HEK293 (cell line): ENCODE measurements at regions not wholly inside any gene's neighbourhood (a gene's known extent, or its start where the extent isn't known, plus 50 kb on each side); places are given as distances from the start of the nearest gene placed in this dataset.
"Not testable (repeated sequence)": the region's sequence is repeated elsewhere in the genome, so short reads cannot be mapped to it uniquely, and the experiment has no call there.

Experiments
- CTCF ChIA-PET: fragments of 350-600 bp; formaldehyde crosslinking; extraction: SDS; loops from one replicate; lab custom pipeline; 2021; ENCODE audit warnings: antibody characterized with exemption; lab: Yijun Ruan, JAX
- POLR2A ChIA-PET: fragments of 300-600 bp; formaldehyde crosslinking; extraction: SDS; loops from one replicate; lab custom pipeline; 2020; ENCODE audit warnings: antibody characterized with exemption, inconsistent platforms; lab: Yijun Ruan, JAX
- H3K27ac ChIP-seq: fragments of 200-500 bp; sonication (Bioruptor generic); 2 replicates; pipeline ENCODE4 v1.5.1; 2014; ENCODE audit warnings: low read depth, low read length, control low read depth, inconsistent platforms; ENCODE audit errors: extremely low read depth
- H3K36me3 ChIP-seq, 2 experiments: fragments of 200-500 bp in 1 of 2; sonication (Bioruptor generic) in 1 of 2; 1 replicate in 1 of 2; 2 replicates in 1 of 2; pipeline ENCODE4 v1.5.1; 2014 to 2017; ENCODE audit warnings: inconsistent platforms in 2 of 2, low read length in 2 of 2; ENCODE audit not compliant: control insufficient read depth in 2 of 2, insufficient read depth in 1 of 2
- H3K4me1 ChIP-seq: fragments of 200-500 bp; sonication (Bioruptor generic); 2 replicates; pipeline ENCODE4 v1.5.1; 2014; ENCODE audit warnings: mild to moderate bottlenecking, low read length, inconsistent platforms; ENCODE audit not compliant: control insufficient read depth, insufficient read depth
- H3K4me3 ChIP-seq: 2 replicates; pipeline ENCODE4 v1.5.1; 2011; ENCODE audit warnings: low read depth, mild to moderate bottlenecking, control low read depth, low read length, moderate library complexity
- H3K9me3 ChIP-seq: fragments of 200-500 bp; sonication (Bioruptor generic); 2 replicates; pipeline ENCODE4 v1.5.1; 2014; ENCODE audit warnings: low read depth, low read length, inconsistent platforms; ENCODE audit not compliant: control insufficient read depth, insufficient read depth
- ATF2 ChIP-seq: fragments of 450-650 bp; formaldehyde crosslinking; IDR thresholded peaks from 2 replicates; pipeline ENCODE4 v1.5.1; 2016; ENCODE audit warnings: missing biosample characterization, missing genetic modification characterization, low read depth
- BCL11A ChIP-seq: fragments of 450-650 bp; formaldehyde crosslinking; IDR thresholded peaks from 2 replicates; pipeline ENCODE4 v1.5.1; 2016; ENCODE audit warnings: low read depth, missing biosample characterization, missing genetic modification characterization
- GLI4 ChIP-seq: fragments of 450-650 bp; formaldehyde crosslinking; IDR thresholded peaks from 2 replicates; pipeline ENCODE4 v1.5.1; 2016; ENCODE audit warnings: missing biosample characterization, missing genetic modification characterization
- REPIN1 ChIP-seq: fragments of 450-650 bp; formaldehyde crosslinking; IDR thresholded peaks from 2 replicates; pipeline ENCODE4 v1.5.1; 2017; ENCODE audit warnings: missing biosample characterization, missing genetic modification characterization, low read depth
- SP3 ChIP-seq: fragments of 450-650 bp; formaldehyde crosslinking; IDR thresholded peaks from 2 replicates; pipeline ENCODE4 v1.5.1; 2016; ENCODE audit warnings: missing biosample characterization, missing genetic modification characterization
- SP7 ChIP-seq: fragments of 450-650 bp; formaldehyde crosslinking; IDR thresholded peaks from 2 replicates; pipeline ENCODE4 v1.5.1; 2016; ENCODE audit warnings: missing biosample characterization, missing genetic modification characterization
- TRIM28 ChIP-seq: IDR thresholded peaks from 2 replicates; pipeline ENCODE4 v1.6.1; 2011; ENCODE audit warnings: low read length, control low read depth, borderline replicate concordance
- ZBTB21 ChIP-seq: fragments of 450-650 bp; formaldehyde crosslinking; IDR thresholded peaks from 2 replicates; pipeline ENCODE4 v1.5.1; 2017; ENCODE audit warnings: missing biosample characterization, missing genetic modification characterization
- ZBTB7A ChIP-seq: fragments of 450-650 bp; formaldehyde crosslinking; IDR thresholded peaks from 2 replicates; pipeline ENCODE4 v1.5.1; 2016; ENCODE audit warnings: low read depth, missing biosample characterization, missing genetic modification characterization
- ZNF133 ChIP-seq: fragments of 450-650 bp; formaldehyde crosslinking; IDR thresholded peaks from 2 replicates; pipeline ENCODE4 v1.5.1; 2016; ENCODE audit warnings: missing biosample characterization, missing genetic modification characterization
- ZNF138 ChIP-seq: fragments of 450-650 bp; formaldehyde crosslinking; IDR thresholded peaks from 2 replicates; pipeline ENCODE4 v1.5.1; 2016; ENCODE audit warnings: missing biosample characterization, missing genetic modification characterization, borderline replicate concordance
- ZNF19 ChIP-seq: fragments of 450-650 bp; formaldehyde crosslinking; IDR thresholded peaks from 2 replicates; pipeline ENCODE4; 2016; ENCODE audit warnings: missing biosample characterization, missing genetic modification characterization, low read depth
- ZNF2 ChIP-seq: fragments of 450-650 bp; formaldehyde crosslinking; IDR thresholded peaks from 2 replicates; pipeline ENCODE4 v1.5.1; 2016; ENCODE audit warnings: missing biosample characterization, missing genetic modification characterization
- ZNF274 ChIP-seq, 2 experiments: fragments of 200-500 bp in 1 of 2; fragments of 450-650 bp in 1 of 2; sonication (Bioruptor generic) in 1 of 2; formaldehyde crosslinking in 1 of 2; IDR thresholded peaks; 2 replicates each; pipeline versions ENCODE4 v1.5.1 to v1.6.1; 2014 to 2016; ENCODE audit warnings: borderline replicate concordance in 1 of 2, inconsistent platforms in 1 of 2, low read length in 1 of 2, missing biosample characterization in 1 of 2, missing genetic modification characterization in 1 of 2
- ZNF280C ChIP-seq: fragments of 450-650 bp; formaldehyde crosslinking; IDR thresholded peaks from 2 replicates; pipeline ENCODE4 v1.5.1; 2016; ENCODE audit warnings: missing biosample characterization, missing genetic modification characterization
- ZNF302 ChIP-seq: fragments of 450-650 bp; formaldehyde crosslinking; IDR thresholded peaks from 2 replicates; pipeline ENCODE4 v1.5.1; 2016; ENCODE audit warnings: missing biosample characterization, missing genetic modification characterization, low read depth
- ZNF335 ChIP-seq: fragments of 450-650 bp; formaldehyde crosslinking; conservative IDR thresholded peaks from 2 replicates; pipeline ENCODE4 v1.5.1; 2016; ENCODE audit warnings: missing biosample characterization, missing genetic modification characterization
- ZNF544 ChIP-seq: fragments of 450-650 bp; formaldehyde crosslinking; IDR thresholded peaks from 2 replicates; pipeline ENCODE4 v1.5.0; 2017; ENCODE audit warnings: missing biosample characterization, missing genetic modification characterization
- ZNF596 ChIP-seq: fragments of 450-650 bp; IDR thresholded peaks from 2 replicates; pipeline ENCODE4 v1.5.0; 2018; ENCODE audit warnings: missing biosample characterization, mild to moderate bottlenecking, missing genetic modification characterization, moderate library complexity
- ZNF747 ChIP-seq: fragments of 450-650 bp; formaldehyde crosslinking; IDR thresholded peaks from 2 replicates; pipeline ENCODE4 v1.5.1; 2016; ENCODE audit warnings: missing biosample characterization, missing genetic modification characterization
- ZNF776 ChIP-seq: fragments of 450-650 bp; formaldehyde crosslinking; IDR thresholded peaks from 2 replicates; pipeline ENCODE4 v1.5.0; 2017; ENCODE audit warnings: missing biosample characterization, missing genetic modification characterization, borderline replicate concordance
- TF ChIP-seq, protein P1 (sequence below): fragments of 450-650 bp; IDR thresholded peaks from 2 replicates; pipeline ENCODE4 v1.5.1; 2018; ENCODE audit warnings: missing biosample characterization, mild to moderate bottlenecking, missing genetic modification characterization

DNA sequence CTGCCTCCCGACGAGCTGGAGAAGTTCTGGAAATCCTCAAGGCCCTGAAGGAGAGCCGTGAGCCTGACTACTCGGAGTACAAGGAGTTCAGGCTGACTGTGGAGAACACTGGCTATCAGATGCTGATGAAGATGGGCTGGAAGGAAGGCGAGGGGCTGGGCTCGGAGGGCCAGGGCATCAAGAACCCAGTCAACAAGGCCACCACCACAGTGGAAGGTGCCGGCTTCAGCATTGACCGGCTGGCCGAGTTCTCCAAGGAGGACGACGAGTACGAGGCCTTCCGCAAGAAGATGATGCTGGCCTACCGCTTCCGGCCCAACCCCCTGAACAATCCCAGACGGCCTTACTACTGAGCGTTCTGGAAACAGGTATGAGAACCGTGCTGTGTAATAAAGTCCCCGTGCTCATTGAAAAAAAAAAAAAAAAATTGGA is 366.1 kb upstream of the ATXN7L3B start:
- Histone ChIP-seq H3K36me3 (no peaks in the 10 kb centered on the region), H3K27ac (no peak overlapping the region), H3K4me1 (no peaks in the 10 kb centered on the region), H3K9me3 (no peaks in the 10 kb centered on the region), H3K4me3 (no peak overlapping the region)
- POLR2A ChIA-PET, result no interaction called here
- TF ChIP-seq ZNF274 (IDR thresholded peaks at IDR 0.05; ENCODE audit: low read length) (no peak), ZNF274 (tag by site-specific recombination; IDR thresholded peaks at IDR 0.05; ENCODE audit: borderline replicate concordance) (no peak), GLI4 (tag by site-specific recombination) (no peak), ZNF544 (tag by site-specific recombination) (no peak), ZNF302 (no peak)
- TF ChIP-seq, protein P1, sequence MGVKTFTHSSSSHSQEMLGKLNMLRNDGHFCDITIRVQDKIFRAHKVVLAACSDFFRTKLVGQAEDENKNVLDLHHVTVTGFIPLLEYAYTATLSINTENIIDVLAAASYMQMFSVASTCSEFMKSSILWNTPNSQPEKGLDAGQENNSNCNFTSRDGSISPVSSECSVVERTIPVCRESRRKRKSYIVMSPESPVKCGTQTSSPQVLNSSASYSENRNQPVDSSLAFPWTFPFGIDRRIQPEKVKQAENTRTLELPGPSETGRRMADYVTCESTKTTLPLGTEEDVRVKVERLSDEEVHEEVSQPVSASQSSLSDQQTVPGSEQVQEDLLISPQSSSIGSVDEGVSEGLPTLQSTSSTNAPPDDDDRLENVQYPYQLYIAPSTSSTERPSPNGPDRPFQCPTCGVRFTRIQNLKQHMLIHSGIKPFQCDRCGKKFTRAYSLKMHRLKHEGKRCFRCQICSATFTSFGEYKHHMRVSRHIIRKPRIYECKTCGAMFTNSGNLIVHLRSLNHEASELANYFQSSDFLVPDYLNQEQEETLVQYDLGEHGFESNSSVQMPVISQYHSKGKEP (tag by site-specific recombination), result no peak
- CTCF ChIA-PET, result no interaction called here

GRCh38 chr12:74174961-74175360 is 362.7 kb upstream of the ATXN7L3B start:
- CTCF ChIA-PET, H3K4me3 ChIP-seq, H3K4me1 ChIP-seq, H3K9me3 ChIP-seq, POLR2A ChIA-PET, H3K36me3 ChIP-seq, H3K27ac ChIP-seq: not testable (repeated sequence)

- CTCF ChIA-PET, result no interaction called here
- Histone ChIP-seq H3K9me3 (no peaks in the 10 kb centered on the region), H3K4me3 (no peak overlapping the region), H3K27ac (no peak overlapping the region), H3K36me3 (no peaks in the 10 kb centered on the region), H3K4me1 (no peaks in the 10 kb centered on the region)
- no peak for TF ChIP-seq SP3 (tag by site-specific recombination)
- TF ChIP-seq ZNF596 (tag by site-specific recombination), result no peak
- TF ChIP-seq ATF2, result peak; percentile 38; the same call in 1 of the 2 replicates
- POLR2A ChIA-PET, result no interaction called here
Measured at GRCh38 chr12:74185360-74185759, 352.3 kb upstream of the ATXN7L3B start.

GRCh38 chr12:74193191-74193590 is 344.4 kb upstream of the ATXN7L3B start:
- H3K4me1 ChIP-seq, result no peaks in the 10 kb centered on the region
- POLR2A ChIA-PET, result no interaction called here
- CTCF ChIA-PET, result interaction anchor here (0.5 to 1.6 kb wide), 2 partner anchors 9 to 343 kb away, joined by 3 read pairs; no protein-coding TSS in a partner anchor
- no peak overlapping the region for H3K4me3 ChIP-seq
- H3K36me3 ChIP-seq, result no peaks in the 10 kb centered on the region
- no peak for TF ChIP-seq ZNF280C (tag by site-specific recombination)
- no peak for TF ChIP-seq ZNF2 (tag by site-specific recombination)
- TF ChIP-seq SP7 (tag by site-specific recombination), result no peak
- TF ChIP-seq ZNF776 (tag by site-specific recombination), result no peak
- no peak for TF ChIP-seq ZBTB7A (tag by site-specific recombination)
- TF ChIP-seq TRIM28, result no peak
- TF ChIP-seq ZNF19 (tag by site-specific recombination), result no peak
- TF ChIP-seq ZBTB21, result no peak
- no peak for TF ChIP-seq ZNF747
- no peak for TF ChIP-seq ZNF138 (tag by site-specific recombination)
- no peak for TF ChIP-seq ZNF335 (tag by site-specific recombination)
- TF ChIP-seq BCL11A, result no peak
- TF ChIP-seq ZNF133 (tag by site-specific recombination), result no peak
- no peak for TF ChIP-seq REPIN1
- H3K9me3 ChIP-seq, result no peaks in the 10 kb centered on the region
- no peak overlapping the region for H3K27ac ChIP-seq
